Body of pancreas (tissue), 4 donors: ENCODE measurements at regions not wholly inside any gene's neighbourhood (a gene's known extent, or its start where the extent isn't known, plus 50 kb on each side); places are given as distances from the start of the nearest gene placed in this dataset.

Experiments
- ATAC-seq: fragments of 150-250 bp; one replicate; pipeline ENCODE4 v1.9.1; 2016
- DNase-seq, 4 donors: peaks; one replicate each; pipeline ENCODE4 v3.0.0-alpha.2; 2019
- H3K27ac ChIP-seq, 4 donors: fragments of 200-600 bp; sonication (generic); 1 replicate in 3 of 4; 2 replicates in 1 of 4; pipeline versions ENCODE4 v1.5.1 to v1.6.1; 2016 to 2019; ENCODE audit warnings: mild to moderate bottlenecking in 1 of 4, mixed read lengths in 1 of 4, moderate library complexity in 1 of 4
- H3K27me3 ChIP-seq, 2 donors: fragments of 200-600 bp; sonication (generic); one replicate each; pipeline ENCODE4 v1.6.0; 2016; ENCODE audit warnings: mild to moderate bottlenecking in 1 of 2
- H3K36me3 ChIP-seq, 2 donors: fragments of 200-600 bp; sonication (generic); replicated peaks in 1 of 2; 2 replicates each; pipeline ENCODE4 v1.5.1; 2016; ENCODE audit warnings: low read depth in 2 of 2; ENCODE audit not compliant: insufficient read depth in 1 of 2
- H3K4me1 ChIP-seq: fragments of 200-600 bp; sonication (generic); one replicate; pipeline ENCODE4 v1.6.0; 2016
- H3K4me3 ChIP-seq, 2 donors: fragments of 200-600 bp; sonication (generic); 1 replicate in 1 of 2; 2 replicates in 1 of 2; pipeline ENCODE4 v1.5.1; 2016 to 2019
- H3K9me3 ChIP-seq, 3 donors: fragments of 200-600 bp; sonication (generic); 1 replicate in 2 of 3; 2 replicates in 1 of 3; pipeline ENCODE4 v1.5.1; 2016
- CTCF ChIP-seq, 7 experiments: fragments of 450-650 bp in 4 of 7; fragments of 200-600 bp in 3 of 7; sonication (generic) in 3 of 7; IDR thresholded peaks; one replicate each; pipeline ENCODE4 v1.5.1; 2016 to 2019; ENCODE audit warnings: antibody characterized with exemption in 7 of 7
- POLR2A ChIP-seq, 3 donors: fragments of 450-650 bp; IDR thresholded peaks; one replicate each; pipeline ENCODE4 v1.6.1; 2016; ENCODE audit warnings: antibody characterized with exemption in 3 of 3, mild to moderate bottlenecking in 2 of 3
- WGBS, 2 donors: methylation state at CpG; one replicate each; pipeline ENCODE4 v1.1.5; 2017; 5-methylcytosine and 5-hydroxymethylcytosine counted together
- intact Hi-C: fragments of 100-400 bp; cut with DNase I; formaldehyde crosslinking; loops from one replicate; pipeline ENCODE4 v1.15.1; 2023

- WGBS, 2 donors = 51 to 55% methylated on average over 2 of the region's 2 CpGs
- ATAC-seq (no peak), DNase-seq (no peak)
- H3K36me3 ChIP-seq = no peaks in the 10 kb centered on the region
- H3K4me3 ChIP-seq = no peak overlapping the region
- intact Hi-C loops = no loop called here
- no peak for TF ChIP-seq CTCF (IDR thresholded peaks at IDR 0.05)
- TF ChIP-seq POLR2A (IDR thresholded peaks at IDR 0.05) = no peak
- H3K9me3 ChIP-seq = no peaks in the 10 kb centered on the region
- H3K4me1 ChIP-seq = no peaks in the 10 kb centered on the region
- no peak overlapping the region for H3K27ac ChIP-seq
- H3K27me3 ChIP-seq = no peaks in the 10 kb centered on the region
Measured at GRCh38 chr2:48257456-48257855, 57.0 kb upstream of the FOXN2 start.

GRCh38 chr2:48258481-48259149 lies 55.9 kb upstream of the FOXN2 start:
- no peaks in the 10 kb centered on the region for H3K27me3 ChIP-seq
- no peak overlapping the region for H3K4me3 ChIP-seq
- ATAC-seq (no peak), DNase-seq (no peak)
- H3K9me3 ChIP-seq = no peaks in the 10 kb centered on the region
- no peak overlapping the region for H3K27ac ChIP-seq
- H3K36me3 ChIP-seq = no peaks in the 10 kb centered on the region
- no peaks in the 10 kb centered on the region for H3K4me1 ChIP-seq
- TF ChIP-seq POLR2A (IDR thresholded peaks at IDR 0.05) (no peak), CTCF (IDR thresholded peaks at IDR 0.05) (no peak)
- intact Hi-C loops = no loop called here
- WGBS, 2 donors = 76% methylated on average over 4 of the region's 4 CpGs

GRCh38 chr2:48259811-48260210 lies 54.7 kb upstream of the FOXN2 start:
- no peak for TF ChIP-seq POLR2A (IDR thresholded peaks at IDR 0.05)

GRCh38 chr2:48264627-48265026 lies 49.9 kb upstream of the FOXN2 start:
- no peaks in the 10 kb centered on the region for H3K36me3 ChIP-seq
- no peak for ATAC-seq
- DNase-seq = no peak
- H3K27ac ChIP-seq = no peak overlapping the region
- 95 to 100% methylated on average over 1 of the region's 1 CpG for WGBS, 2 donors
- no peak for TF ChIP-seq CTCF (IDR thresholded peaks at IDR 0.05)
- TF ChIP-seq POLR2A (IDR thresholded peaks at IDR 0.05) = no peak
- no peaks in the 10 kb centered on the region for H3K27me3 ChIP-seq
- H3K4me1 ChIP-seq = no peaks in the 10 kb centered on the region
- intact Hi-C loops = no loop called here
- H3K9me3 ChIP-seq = no peaks in the 10 kb centered on the region
- no peak overlapping the region for H3K4me3 ChIP-seq

More at GRCh38 chr2:48259811-48260210, 54.7 kb upstream of the FOXN2 start:
- H3K9me3 ChIP-seq = no peaks in the 10 kb centered on the region
- no peak overlapping the region for H3K27ac ChIP-seq
- 17 to 21% methylated on average over 1 of the region's 1 CpG for WGBS, 2 donors
- H3K36me3 ChIP-seq = no peaks in the 10 kb centered on the region
- H3K27me3 ChIP-seq = no peaks in the 10 kb centered on the region
- H3K4me1 ChIP-seq = no peaks in the 10 kb centered on the region
- ATAC-seq (no peak), DNase-seq (no peak)
- intact Hi-C loops = no loop called here
- no peak overlapping the region for H3K4me3 ChIP-seq
